Parathyroid adenoma (tissue), 2 donors: ENCODE measurements at regions not wholly inside any gene's neighbourhood (a gene's known extent, or its start where the extent isn't known, plus 50 kb on each side); places are given as distances from the start of the nearest gene placed in this dataset.
"Not testable (repeated sequence)": the region's sequence is repeated elsewhere in the genome, so short reads cannot be mapped to it uniquely, and the experiment has no call there.

Experiments
- H2AFZ ChIP-seq: fragments of 300-600 bp; sonication (generic); one replicate; pipeline ENCODE4 v1.7.0; 2017; ENCODE audit warnings: antibody characterized with exemption, mild to moderate bottlenecking
- H3K27ac ChIP-seq: fragments of 300-600 bp; sonication (generic); one replicate; pipeline ENCODE4 v1.7.0; 2017
- H3K27me3 ChIP-seq: fragments of 300-600 bp; sonication (generic); one replicate; pipeline ENCODE4 v1.7.0; 2017; ENCODE audit warnings: low read length; ENCODE audit not compliant: control insufficient read depth, insufficient read depth
- H3K36me3 ChIP-seq: fragments of 300-600 bp; sonication (generic); one replicate; pipeline ENCODE4 v1.7.0; 2017; ENCODE audit warnings: low read length; ENCODE audit not compliant: control insufficient read depth, insufficient read depth
- H3K4me1 ChIP-seq: fragments of 300-600 bp; sonication (generic); one replicate; pipeline ENCODE4 v1.7.0; 2017; ENCODE audit warnings: control low read depth
- H3K4me2 ChIP-seq: fragments of 300-600 bp; sonication (generic); one replicate; pipeline ENCODE4 v1.7.0; 2017; ENCODE audit warnings: low read length
- H3K4me3 ChIP-seq: fragments of 300-600 bp; sonication (generic); one replicate; pipeline ENCODE4 v1.7.0; 2017; ENCODE audit warnings: low read depth, low read length
- H3K79me2 ChIP-seq: fragments of 300-600 bp; sonication (generic); one replicate; pipeline ENCODE4 v1.7.0; 2017; ENCODE audit warnings: control low read depth
- H3K9ac ChIP-seq: fragments of 300-600 bp; sonication (generic); one replicate; pipeline ENCODE4 v1.7.0; 2017; ENCODE audit warnings: mild to moderate bottlenecking
- H3K9me3 ChIP-seq: fragments of 300-600 bp; sonication (generic); one replicate; pipeline ENCODE4 v1.7.0; 2017; ENCODE audit warnings: low read length; ENCODE audit not compliant: control insufficient read depth
- CTCF ChIP-seq: fragments of 300-600 bp; sonication (generic); IDR thresholded peaks from one replicate; pipeline ENCODE4 v1.7.0; 2017; ENCODE audit warnings: antibody characterized with exemption, mild to moderate bottlenecking
- donor health status: primary hyperparathyroidism.

DNA sequence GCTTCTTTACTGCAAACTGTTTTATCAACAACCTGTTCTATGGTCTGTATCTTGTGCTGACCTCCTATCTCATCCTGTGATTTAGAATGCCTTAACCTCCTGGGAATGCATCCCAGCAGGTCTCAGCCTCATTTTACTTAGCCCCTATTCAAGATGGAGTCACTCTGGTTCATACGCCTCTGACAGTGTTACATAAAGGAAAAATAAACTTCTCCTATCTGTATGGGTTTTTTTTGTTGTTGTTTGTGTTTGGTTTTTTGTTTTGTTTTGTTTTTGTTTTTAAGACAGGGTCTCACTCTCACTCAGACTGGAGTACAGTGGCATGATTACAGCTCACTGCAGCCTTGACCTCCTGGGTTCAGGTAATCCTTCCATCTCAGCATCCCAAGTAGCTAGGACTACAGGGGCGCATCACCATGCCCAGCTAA lies 62.1 kb downstream of the RESF1 start:
- Histone ChIP-seq H3K27me3 (no peaks in the 10 kb centered on the region), H3K4me1 (no peaks in the 10 kb centered on the region), H3K27ac (no peak overlapping the region), H3K4me3 (no peak overlapping the region), H3K9me3 (no peaks in the 10 kb centered on the region), H3K4me2 (no peak overlapping the region), H3K9ac (no peak overlapping the region), H2AFZ (no peak overlapping the region), H3K36me3 (no peaks in the 10 kb centered on the region), H3K79me2 (no peaks in the 10 kb centered on the region)
- no peak for TF ChIP-seq CTCF

GRCh38 chr12:32022387-32022786 lies 63.2 kb downstream of the RESF1 start:
- not testable (repeated sequence) for H3K4me1 ChIP-seq, H3K79me2 ChIP-seq, H3K4me2 ChIP-seq, H2AFZ ChIP-seq, H3K27ac ChIP-seq, H3K4me3 ChIP-seq, H3K36me3 ChIP-seq, H3K27me3 ChIP-seq, H3K9me3 ChIP-seq, H3K9ac ChIP-seq

GRCh38 chr12:32023861-32024260 lies 64.6 kb downstream of the RESF1 start:
- not testable (repeated sequence) for H3K9me3 ChIP-seq, H3K36me3 ChIP-seq, H3K27me3 ChIP-seq, H3K4me1 ChIP-seq, H3K9ac ChIP-seq, H2AFZ ChIP-seq, H3K4me2 ChIP-seq, H3K4me3 ChIP-seq, H3K79me2 ChIP-seq, H3K27ac ChIP-seq

- no peaks in the 10 kb centered on the region for H3K79me2 ChIP-seq
- H3K4me1 ChIP-seq = no peaks in the 10 kb centered on the region
- no peaks in the 10 kb centered on the region for H3K9me3 ChIP-seq
- no peak overlapping the region for H2AFZ ChIP-seq
- no peaks in the 10 kb centered on the region for H3K36me3 ChIP-seq
- no peak for TF ChIP-seq CTCF
- no peak overlapping the region for H3K4me3 ChIP-seq
- no peaks in the 10 kb centered on the region for H3K27me3 ChIP-seq
- no peak overlapping the region for H3K4me2 ChIP-seq
- no peak overlapping the region for H3K9ac ChIP-seq
- no peak overlapping the region for H3K27ac ChIP-seq
Observed at GRCh38 chr12:32024884-32025592, 65.8 kb downstream of the RESF1 start.

GRCh38 chr12:32025906-32026305 lies 66.7 kb downstream of the RESF1 start:
- no peaks in the 10 kb centered on the region for H3K36me3 ChIP-seq
- H3K4me3 ChIP-seq = no peak overlapping the region
- H3K27ac ChIP-seq = no peak overlapping the region
- no peak for TF ChIP-seq CTCF
- no peaks in the 10 kb centered on the region for H3K4me1 ChIP-seq
- H3K27me3 ChIP-seq = no peaks in the 10 kb centered on the region
- H2AFZ ChIP-seq = no peak overlapping the region
- no peaks in the 10 kb centered on the region for H3K79me2 ChIP-seq
- no peak overlapping the region for H3K4me2 ChIP-seq
- H3K9ac ChIP-seq = no peak overlapping the region
- no peaks in the 10 kb centered on the region for H3K9me3 ChIP-seq
